CD4-positive, alpha-beta T cell treated with Interleukin-1 beta for 1 hour (primary cell): ENCODE measurements at regions not wholly inside any gene's neighbourhood (a gene's known extent, or its start where the extent isn't known, plus 50 kb on each side); places are given as distances from the start of the nearest gene placed in this dataset.
"Not testable (repeated sequence)": the region's sequence is repeated elsewhere in the genome, so short reads cannot be mapped to it uniquely, and the experiment has no call there.

Experiments
- DNase-seq, 2 donors: peaks; one replicate each; pipeline ENCODE4 v3.0.0-alpha.2; 2020 to 2022

DNA sequence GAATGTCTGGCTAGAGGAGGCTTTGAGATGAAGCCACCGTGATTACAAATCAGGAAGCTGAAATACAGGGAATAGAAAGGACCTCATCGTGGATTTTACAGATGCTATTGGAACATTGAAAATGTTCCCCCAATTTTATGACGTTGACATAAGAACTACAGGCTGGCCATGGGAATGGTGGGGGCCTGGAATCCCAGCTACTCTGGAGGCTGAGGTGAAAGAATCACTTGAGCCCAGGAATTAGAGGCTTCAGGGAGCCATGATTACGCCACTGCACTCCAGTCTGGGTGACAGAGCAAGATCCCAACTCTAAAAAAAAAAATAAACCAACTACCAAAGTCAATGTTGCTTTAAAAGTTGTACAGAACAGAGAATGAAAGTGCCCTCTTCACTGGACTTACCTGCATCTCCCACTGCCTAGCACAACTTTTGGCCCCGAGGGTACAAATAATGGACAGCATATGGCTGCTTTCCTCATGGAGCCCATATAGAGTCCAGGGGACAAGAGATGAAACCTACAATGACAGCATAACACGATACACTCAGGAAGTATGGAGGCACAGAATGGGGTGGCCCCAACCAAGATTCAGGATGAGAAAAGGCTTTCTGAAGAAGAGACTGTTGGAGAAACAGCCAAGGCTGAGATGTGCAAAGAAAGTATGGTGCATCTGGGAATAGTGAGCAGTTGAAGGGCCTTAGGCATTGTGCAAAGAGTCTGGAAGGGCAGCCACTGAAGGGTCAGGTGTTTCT, 254.8 kb downstream of the MYCN start:
- DNase-seq, result no peak

DNA sequence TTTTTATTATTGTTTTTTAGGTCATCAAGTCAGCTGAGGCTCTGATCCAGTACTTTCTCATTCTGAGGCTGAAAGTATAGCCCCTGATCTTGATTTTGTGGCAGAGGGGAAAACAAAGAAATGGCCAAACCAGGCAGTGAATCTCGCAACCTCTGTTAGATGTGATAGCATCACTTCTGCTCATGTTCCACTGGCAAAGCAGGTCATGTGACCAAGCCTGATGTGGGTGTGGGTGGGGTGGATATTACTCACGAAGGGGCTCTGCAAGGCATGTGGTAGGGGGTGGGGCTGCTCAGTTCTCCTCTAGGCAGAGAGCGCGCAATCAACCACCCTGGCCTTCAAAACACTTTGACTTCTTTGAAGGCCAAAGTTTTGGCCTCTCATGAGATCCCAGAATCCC, 254.2 kb downstream of the MYCN start:
- no peak for DNase-seq

DNA sequence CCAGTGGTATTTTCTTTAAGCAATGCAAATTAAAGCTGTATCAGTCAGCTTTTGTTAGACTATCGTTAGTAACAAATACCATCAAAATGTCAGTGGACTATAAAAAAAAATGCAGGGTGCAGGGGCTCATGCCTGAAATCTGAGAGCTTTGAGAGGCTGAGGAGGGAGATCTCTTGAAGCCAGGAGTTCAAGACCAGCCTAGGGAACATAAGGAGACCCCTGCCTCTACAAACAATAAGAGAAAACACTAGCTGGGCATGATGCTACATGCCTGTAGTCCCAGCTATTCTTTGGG, 253.7 kb downstream of the MYCN start:
- no peak for DNase-seq

DNA sequence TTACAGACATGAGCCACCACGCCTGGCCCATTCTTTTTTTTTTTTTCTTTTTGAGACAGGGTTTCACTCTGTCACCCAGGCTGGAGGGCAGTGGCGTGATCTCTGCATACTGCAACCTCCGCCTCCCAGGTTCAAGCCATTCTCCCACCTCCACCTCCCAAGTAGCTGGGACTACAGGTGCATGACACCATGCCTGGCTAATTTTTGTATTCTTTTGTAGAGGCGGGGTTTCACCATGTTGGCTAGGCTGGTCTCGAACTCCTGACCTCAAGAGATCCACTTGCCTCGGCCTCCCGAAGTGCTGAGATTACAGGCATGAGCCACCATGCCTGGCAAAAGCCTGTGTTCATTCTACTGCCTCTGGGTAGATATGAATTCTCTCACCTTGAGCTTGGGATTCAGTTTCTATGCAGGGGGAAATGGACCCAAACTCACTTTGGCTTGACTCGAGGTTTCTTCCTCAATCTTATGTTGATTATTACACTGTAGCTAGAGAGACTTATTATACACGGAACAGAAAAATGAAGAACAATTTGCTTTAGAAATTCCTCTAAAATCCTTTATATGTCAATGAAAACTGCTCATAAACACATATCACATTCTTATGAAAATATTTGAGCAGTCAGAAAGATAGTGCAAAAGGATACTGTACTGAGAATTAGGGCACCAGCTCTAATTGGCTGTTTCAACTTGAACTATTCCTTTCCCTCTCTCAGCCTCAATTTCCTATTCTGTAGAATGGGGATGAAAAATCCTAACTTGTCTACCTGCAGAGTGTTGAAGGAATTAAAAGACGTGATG, 252.3 kb downstream of the MYCN start:
- no peak for DNase-seq

DNA sequence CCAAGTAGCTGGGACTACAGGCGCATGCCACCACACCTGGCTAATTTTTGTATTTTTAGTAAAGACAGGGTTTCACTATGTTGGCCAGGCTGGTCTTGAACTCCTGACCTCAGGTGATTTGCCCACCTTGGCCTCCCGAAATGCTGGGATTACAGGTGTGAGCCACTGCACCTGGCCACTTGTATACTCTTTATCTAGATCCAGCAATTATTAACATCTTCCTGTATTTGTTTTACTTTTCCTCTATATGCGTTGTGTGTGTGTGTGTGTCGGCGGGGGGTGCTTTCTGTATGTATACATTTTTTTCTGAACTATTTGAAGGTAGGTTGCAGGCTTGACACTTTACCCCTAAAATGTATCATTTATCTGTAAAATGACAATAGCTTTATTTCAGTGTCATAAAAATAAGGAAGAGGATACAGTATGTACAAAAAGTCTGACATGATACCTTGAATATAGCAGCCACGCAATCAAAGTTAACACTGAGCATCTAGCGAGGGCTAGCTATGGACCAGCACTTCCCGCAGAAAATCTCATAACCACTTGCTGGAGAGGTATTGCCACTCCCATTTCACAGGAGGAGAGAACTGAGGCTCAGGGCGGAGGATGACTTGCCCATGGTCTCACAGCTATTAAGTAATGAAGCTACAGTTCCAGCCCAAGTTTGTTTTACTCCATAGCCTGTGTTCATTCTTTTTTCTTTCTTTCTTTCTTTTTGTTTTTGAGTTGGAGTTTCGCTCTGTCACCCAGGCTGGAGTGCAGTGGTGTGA, 251.3 kb downstream of the MYCN start:
- no peak for DNase-seq

DNA sequence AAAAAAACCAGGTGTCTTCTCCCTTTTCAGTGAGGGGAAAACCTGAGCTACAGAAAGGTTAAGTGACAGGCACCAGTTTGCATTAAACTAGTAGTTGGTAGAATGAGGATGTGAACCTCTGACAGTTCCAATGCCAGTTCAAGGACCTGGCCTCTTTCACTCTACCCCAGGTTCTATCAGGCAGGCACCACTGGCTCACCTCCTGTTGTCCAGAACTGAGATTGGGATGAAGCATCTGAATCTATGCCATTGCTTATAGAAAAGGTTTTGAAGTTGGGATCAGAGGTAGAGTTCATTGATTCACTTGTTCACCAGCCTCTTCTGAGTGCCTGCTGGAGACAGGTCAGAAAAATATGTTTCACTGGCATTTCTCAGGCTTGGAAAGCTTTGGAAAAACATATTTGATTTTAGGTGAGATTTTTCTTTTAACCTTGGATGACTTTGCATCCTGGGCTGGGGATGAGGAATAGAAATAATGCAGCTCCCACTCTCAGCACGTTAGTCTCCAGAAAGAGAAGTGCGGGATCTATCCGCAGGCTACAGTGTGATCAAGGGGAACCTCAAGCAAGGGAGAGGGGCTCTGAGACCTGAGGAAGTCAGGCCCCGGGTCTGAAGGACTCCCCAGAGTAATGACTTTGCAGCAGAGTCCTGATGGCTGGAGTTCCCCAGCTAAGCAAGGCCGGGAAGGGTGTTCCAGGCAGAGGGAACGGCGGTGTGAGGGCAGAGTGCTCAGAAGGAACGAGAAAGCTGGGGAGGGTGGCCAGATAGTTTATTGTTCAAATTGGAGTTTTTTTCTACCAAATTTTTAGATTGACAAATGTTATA, 250.3 kb downstream of the MYCN start:
- DNase-seq, result no peak

DNA sequence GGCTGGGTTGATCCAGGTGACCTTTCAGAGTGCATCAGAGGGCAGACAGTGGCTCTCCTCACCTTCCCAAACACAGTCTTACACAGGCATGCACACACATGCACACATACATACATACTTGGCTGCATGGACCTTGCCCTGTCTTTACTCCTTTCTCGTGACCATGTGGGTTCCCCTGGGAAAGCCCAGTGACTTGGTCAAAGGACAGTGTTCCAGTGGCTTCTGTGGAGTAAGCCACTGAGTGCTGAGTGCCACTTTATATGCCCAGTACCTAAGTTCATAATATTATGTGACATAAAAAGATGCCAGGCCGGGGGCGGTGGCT, 249.4 kb downstream of the MYCN start:
- no peak for DNase-seq

DNA sequence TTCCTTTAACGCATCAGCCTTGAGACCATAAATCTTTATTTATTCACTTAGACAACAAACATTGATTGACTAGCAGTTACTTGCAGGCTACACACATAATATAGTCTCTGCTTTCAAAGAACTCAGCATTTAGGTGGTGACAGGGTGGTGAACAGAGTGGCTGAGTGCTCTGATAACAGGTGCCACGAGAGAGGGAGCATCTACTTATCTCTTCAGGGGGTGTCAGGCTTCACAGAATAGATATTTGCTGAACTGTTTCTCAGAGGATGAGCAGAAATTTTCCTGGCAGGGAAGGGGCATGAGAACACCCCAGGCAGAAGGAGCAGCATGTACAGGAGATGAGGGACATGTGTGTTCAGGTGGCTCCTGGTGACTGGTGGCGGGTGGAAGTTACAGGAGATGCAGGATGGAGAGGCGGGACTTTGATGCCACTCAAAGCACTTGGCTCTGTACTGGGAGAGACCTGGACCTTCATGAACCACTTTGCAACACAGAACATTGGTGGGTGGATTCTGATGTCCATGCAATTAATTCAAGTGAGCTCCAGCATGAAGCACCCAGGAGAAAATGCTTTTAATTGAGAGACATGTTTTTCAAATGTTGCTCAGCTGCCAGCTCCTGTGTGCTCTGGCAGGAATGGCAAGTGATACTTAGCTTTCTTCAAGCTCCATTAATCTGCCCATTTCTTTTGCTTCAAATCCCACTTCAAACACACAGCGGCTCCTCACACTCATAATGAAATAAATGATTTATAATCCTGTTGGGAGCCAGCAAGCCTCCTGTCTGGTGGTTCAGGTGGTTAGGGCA, 248.9 kb downstream of the MYCN start:
- no peak for DNase-seq

DNA sequence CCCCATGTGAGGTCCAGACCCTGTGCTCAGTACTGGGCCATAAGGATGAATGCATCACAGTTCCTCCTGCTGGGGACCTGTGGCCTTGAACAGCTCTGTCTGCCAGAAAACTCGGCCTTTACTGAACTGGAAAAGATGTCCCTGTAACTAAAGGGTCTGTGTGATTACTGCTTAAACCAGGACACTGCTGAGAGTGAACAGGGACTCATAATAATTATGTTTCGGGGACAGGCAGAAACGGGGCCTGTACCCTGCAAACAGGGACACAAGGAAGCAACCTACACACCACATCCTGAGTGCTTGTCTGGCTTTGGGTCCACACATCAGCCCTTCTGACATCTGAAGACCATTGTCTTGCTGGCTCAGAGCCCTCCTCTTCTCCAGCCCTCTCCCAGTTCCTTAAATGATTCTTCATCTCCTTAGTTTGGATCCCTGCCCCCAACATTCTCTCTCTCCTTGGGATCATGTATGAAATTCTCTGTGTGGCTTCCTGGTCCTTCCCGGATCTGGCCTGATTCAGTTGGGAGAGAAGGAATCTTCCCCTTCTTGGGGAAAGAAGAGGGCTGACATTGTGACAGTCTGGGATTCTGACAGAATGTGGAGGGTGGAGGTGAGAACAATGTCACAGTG, 248.0 kb downstream of the MYCN start:
- no peak for DNase-seq

DNA sequence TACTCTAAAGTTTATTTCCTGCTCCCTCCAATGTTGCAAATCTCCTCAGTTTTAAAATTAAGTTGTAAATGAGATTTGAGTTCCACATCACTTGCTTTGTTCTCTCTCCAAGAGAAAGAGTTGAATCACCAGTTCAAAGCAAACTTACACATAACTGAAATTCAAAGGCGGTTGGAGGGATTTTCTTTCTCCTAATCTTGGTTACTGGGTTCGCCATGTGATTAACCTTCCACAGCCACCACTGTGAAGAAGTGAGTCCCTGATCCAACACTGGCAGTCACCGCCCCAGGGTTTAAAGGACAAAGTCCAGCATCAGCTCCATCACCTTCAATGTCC, 247.1 kb downstream of the MYCN start:
- DNase-seq, result no peak

DNA sequence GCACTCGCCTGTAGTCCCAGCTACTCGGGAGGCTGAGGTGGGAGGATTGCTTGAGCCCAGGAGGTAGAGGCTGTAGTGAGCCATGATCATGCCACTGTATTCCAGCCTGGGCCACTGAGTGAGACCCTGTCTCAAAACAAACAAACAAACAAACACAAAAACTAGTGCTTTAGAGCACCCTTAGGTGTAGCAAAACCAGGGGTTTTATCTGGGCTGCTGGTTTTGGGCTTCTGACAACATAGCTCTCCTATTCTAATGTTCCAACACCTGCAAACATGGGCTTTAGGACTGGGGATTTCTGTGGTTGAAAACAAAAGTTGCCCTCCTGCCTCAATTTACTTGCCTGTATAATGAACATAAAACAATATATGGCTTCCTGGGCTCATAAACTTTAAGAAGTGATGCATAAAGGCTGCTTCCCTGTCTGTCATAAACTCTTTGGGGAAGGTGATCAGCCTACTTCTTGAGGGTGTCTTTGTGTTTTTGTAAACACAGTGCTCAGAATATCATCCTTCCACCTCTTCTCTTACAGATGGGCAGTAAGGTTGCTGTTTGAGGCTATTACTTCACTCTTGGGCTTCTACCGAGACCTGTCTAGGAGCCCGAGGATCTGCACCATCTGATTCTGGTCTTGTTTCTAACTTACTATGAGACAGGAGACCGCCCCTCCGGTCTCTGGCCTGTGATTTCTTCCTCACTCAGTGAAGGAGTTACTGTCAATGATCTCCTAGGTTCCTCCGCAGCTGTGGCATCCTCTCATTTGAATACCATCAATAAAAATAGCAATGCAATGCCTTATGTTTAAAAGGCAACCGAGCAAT, 246.5 kb downstream of the MYCN start:
- no peak for DNase-seq

DNA sequence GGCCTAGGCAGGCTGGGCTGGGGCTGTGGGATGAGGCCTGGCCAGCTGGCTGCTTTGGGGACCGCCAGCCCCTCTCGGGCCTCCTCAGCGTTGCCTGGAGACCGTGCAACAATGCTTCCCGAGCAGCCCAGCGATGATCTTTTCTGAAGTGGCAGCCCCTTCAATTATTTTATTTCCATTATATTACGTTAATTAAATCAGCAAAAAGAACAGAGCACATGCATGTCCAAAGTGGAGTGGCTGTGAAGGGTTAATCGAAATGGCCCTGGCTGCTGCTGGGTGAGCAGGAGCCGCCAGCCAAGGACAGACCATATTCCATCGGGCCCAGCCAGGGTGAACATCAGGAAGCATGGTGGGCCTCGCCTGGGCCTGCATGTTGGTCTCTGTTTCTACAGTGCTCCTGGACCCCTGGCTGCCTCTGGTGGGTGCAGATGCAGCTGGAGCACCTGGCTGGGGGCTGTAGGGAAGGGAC, 245.5 kb downstream of the MYCN start:
- DNase-seq, result no peak

DNA sequence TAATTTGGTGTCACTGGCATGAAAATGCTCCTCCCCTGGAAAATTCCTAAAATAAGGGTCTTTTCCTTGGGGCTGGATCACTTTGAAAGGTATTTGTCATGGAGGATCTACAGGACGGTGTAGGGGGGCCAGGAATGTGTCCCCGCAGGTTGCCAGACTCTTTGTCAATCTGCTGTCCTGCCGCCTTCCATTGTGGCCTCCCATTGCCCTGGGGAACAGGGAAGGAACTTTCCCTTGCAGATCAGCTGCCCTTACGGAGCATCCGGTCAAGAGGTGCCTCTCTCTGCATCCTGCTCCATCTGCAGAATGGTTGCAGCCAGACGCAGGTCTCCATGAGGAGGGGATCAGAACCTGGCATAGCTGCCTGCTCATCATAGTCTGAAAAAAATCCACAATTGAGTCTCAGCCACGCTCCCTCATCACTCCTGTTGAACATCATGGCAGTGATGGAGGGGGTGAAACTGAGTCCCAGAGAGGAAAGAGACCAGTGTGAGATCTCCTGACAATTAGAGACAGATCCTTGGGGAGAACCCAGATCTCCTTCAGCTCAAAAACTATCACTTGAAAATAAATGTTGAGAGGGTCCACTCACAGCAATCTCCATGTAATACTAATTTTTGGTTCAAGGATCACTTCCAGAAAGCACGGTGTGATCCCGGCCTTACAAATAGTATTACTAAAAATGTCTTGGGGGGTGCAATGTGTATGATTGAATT, 244.8 kb downstream of the MYCN start:
- DNase-seq, result no peak

DNA sequence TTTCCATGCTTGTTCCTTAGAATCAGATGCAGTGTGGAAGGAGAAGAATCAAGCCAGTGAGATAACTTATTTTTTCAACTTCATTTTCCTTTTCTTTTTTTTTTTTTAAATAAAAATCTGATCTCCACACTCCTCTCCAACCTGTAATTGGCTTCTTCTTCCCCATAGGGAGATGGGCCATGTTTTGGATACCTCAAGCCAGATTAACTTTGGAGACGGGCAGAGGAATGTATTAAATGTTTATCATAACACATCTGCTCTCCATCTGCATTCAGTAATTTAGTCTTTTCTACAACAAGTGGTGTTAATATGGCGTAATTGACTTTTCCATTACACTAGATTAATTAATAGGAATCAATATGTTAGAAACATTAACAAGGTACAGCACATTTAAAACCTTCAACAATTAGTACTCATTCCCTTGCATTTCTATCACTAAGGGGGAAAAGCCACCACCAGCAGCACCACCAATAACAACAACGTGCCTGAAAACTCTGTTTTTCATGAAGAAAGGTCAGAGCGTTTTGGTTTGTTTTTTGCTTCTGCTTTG, 244.1 kb downstream of the MYCN start:
- DNase-seq, result no peak

DNA sequence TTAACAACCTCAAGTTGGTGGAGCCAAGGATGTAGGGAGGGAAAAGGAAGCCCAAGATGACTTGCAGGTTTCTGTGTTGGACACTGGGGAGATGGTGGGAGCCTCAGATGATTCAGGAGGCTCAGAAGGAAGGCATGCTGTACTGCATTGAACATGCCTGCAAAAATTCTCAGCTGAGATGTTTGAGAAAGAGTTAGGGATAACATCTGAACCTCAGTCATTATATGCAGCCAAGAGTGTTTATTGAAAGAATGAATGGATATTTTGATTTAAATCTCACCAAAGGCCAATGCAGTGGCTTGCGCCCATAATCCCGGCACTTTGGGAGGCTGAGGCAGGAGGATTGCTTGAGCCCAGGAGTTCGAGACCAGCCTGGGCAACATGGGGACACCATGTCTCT, 243.0 kb downstream of the MYCN start:
- DNase-seq, result no peak

DNA sequence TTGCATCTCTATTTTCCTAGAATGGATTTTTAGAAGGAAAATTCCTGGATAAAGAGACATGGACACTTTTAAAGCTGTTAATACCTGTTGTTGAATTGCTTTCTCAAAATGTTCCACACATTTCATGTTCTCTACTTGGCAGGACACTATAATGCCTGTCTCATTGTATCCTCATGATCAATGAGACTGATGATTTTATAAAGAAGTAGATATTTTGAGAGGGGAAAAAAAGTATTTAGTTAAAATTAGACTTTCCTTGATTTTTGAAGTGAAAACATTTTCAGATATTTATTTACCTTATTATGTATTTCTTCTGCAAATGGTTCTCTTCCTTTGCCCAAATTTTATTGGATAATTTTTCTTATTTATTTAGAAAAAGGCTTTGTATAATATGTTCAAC, 242.5 kb downstream of the MYCN start:
- no peak for DNase-seq

DNA sequence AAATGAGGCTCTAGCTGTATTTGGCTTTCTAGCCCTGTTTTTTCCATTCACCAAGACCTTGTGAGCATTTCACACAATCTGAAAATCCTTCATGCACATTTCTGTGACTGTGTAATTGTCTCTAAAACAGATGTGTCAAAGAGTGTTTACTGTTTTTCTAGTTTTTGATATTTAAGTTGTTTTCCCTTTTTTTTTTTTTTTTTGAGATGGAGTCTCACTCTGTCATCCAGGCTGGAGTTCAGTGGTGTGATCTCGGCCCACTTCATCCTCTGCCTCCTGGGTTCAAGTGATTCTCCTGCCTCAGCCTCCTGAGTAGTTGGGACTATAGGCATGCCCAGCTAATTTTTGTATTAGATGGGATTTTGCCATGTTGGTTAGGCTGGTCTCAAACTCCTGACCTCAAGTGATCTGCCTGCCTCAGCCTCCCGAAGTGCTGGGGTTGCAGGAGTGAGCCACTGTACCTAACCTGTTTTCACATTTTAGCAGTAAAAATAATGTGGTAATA, 242.0 kb downstream of the MYCN start:
- not testable (repeated sequence) for DNase-seq

DNA sequence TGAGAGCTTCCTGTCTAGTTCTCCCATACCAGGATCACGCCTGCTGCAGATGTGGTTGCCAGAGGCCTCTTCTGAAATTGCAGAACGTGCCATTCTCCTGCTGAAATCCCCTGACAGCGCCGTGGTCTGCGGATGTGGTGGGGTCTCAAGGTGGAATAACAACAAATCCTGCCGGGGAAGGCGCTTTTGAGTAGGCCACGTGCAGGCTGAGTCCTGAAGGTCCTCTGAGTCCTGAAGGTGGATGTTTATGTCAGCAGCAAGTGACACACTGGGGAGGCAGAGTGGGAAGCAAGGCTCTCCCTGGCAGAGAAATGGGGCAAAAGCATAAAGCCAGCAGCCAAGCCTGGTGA, 241.4 kb downstream of the MYCN start:
- DNase-seq, result no peak

DNA sequence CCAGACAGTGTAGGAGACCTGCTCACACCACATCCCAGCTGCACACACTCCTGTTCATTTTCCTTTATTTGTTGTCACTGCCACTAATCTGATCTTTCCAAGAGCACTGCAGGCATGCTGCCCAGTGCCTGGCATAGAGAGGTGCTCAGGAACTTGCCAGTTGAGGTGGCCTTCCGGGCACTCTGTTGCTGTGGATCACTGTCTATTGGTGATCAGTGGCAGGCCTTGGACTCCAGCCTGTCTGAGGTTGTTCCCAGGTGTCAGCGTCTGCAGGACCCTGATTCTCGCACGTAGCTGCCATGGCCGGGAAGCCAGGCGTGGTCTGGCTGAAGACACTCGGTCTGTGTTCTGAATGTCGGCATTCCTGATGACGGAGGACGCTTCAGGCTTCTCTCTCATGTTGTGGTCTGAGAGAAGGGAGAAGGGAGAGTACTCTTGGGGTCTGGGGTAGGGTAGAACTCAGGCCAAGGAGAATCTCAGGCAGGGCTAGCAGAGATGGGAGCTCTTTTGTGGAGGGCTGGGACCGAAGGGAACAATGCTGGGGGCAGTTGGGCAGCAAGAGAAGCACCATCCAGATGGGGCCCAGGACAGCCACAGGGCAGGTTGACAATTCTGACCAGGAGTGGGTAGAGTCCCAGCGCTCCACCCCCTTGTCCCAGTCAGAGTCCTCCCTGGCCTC, 240.9 kb downstream of the MYCN start:
- DNase-seq, result no peak
